ENCODE measurements at regions not wholly inside any gene's neighbourhood (a gene's known extent, or its start where the extent isn't known, plus 50 kb on each side); places are given as distances from the start of the nearest gene placed in this dataset.

DNA sequence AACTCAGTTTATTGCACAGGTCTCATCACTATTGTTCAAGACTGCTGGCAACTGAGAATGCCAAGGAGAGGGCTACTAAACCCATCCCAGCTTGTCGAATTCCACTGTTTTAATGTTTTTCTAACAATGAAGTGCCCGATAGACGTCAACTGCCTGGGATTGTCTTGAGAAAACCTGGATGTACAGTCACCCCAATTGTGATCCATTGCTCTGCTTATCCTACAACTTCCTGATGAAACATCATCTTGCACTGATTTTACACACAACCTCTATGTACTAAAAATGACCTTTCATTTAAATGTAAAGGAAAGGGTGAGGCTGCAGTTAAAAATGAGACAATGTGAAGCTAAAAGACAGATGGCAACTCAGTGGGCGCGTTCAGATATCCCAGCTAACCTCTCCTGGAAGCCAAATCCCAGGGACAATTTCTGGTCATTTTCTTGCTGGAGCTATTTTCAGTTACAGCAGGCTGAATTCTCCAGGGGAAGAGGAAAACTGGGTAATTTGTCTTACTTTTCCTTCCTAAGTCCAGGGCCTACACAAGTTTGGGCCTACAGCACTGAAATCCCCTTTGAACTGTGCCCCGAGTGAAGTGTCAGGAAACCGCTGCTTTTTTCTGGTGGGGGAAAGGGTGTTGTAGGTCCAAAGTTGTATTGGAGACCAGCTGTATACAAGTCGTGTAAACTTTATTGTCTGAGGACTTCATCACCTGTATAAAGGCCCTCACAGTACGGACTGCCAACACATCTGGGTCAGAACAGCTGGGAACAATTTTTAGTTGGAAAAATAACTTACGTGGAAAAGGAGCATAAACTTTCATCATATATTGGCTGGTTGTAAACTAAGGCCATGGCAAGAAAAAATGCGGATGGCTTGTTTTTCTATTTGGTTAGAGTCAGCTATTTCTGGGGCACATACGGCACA is 68.9 kb upstream of the LTBP1 start:
- TF ChIP-seq, protein P1, sequence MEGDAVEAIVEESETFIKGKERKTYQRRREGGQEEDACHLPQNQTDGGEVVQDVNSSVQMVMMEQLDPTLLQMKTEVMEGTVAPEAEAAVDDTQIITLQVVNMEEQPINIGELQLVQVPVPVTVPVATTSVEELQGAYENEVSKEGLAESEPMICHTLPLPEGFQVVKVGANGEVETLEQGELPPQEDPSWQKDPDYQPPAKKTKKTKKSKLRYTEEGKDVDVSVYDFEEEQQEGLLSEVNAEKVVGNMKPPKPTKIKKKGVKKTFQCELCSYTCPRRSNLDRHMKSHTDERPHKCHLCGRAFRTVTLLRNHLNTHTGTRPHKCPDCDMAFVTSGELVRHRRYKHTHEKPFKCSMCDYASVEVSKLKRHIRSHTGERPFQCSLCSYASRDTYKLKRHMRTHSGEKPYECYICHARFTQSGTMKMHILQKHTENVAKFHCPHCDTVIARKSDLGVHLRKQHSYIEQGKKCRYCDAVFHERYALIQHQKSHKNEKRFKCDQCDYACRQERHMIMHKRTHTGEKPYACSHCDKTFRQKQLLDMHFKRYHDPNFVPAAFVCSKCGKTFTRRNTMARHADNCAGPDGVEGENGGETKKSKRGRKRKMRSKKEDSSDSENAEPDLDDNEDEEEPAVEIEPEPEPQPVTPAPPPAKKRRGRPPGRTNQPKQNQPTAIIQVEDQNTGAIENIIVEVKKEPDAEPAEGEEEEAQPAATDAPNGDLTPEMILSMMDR (IDR thresholded peaks at IDR 0.05) = no peak
- TF ChIP-seq TP53 (CRISPR knock-in tag; IDR thresholded peaks at IDR 0.05) (no peak), JUN (CRISPR knock-in tag; IDR thresholded peaks at IDR 0.05) (no peak), MYBL2 (CRISPR knock-in tag; IDR thresholded peaks at IDR 0.05) (no peak), TEAD1 (CRISPR knock-in tag; IDR thresholded peaks at IDR 0.05) (no peak), KAT7 (CRISPR knock-in tag; IDR thresholded peaks at IDR 0.05; ENCODE audit: borderline replicate concordance) (no peak), FOXK1 (CRISPR knock-in tag; IDR thresholded peaks at IDR 0.05) (no peak)
